GM20431 (cell line): ENCODE measurements at regions not wholly inside any gene's neighbourhood (a gene's known extent, or its start where the extent isn't known, plus 50 kb on each side); places are given as distances from the start of the nearest gene placed in this dataset.

Experiments used
- in situ Hi-C: fragments of 300-500 bp; cut with MseI, MboI; formaldehyde crosslinking; loops from one replicate; pipeline ENCODE4 v1.15.0; 2020; ENCODE audit warnings: low sequenced_read_pairs; ENCODE audit not compliant: unreplicated experiment

DNA sequence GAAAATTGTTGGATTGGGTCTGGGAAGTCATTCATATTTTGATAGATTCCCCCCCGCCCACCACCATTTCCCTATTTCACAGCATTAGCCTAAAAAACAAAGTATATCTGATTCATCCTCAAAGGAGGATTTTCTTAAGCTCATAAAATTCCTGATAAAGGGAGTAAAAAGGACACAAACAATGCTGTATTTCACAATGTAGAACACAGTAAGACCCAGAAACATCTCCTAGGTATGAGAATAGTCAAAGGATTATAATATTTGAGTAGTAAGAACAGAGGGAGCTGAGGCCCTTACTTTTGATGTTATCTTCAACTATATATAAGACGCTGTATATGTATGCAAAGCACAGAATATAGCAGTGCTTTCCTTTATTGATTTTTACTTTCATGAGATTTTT lies 225.3 kb downstream of the TGFB2 start:
- in situ Hi-C loops: no loop called here

DNA sequence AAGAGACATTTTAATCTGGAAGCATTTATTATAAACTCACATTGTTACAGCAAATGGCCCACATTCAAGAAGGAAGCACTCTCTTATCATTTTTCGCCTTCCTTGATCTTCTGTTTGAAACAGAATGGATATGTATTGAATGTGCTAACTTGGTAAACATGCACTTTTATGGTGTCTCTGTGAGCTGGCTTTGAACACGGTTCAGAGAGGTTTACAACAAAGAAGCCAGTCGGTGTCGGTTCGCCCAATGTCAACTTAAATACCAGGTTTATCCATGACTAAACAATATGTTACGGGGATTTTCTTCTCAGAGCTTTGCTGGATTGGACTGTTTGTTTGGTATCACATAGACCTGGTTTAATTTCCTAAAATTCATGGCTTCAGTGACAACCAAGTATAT lies 226.4 kb downstream of the TGFB2 start:
- in situ Hi-C loops: no loop called here

DNA sequence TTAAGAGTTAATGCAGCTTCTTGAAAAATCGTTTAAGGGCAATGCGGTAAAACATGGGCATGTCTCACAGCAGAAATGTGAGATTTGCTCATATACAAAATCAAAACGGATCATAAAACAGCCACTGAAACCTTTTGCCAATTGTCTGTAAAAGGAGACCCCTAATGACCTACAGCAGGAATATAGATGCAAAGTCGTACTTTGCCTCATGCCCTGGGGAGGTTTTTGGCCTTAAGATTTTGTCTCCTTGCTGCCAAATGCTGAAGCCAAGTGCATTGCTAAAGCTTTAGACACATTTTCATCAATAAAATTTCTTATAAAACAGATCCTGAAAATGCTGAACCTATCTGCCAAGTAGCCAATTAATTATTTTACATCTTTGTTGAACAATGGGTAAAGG lies 226.9 kb downstream of the TGFB2 start:
- in situ Hi-C loops: no loop called here

DNA sequence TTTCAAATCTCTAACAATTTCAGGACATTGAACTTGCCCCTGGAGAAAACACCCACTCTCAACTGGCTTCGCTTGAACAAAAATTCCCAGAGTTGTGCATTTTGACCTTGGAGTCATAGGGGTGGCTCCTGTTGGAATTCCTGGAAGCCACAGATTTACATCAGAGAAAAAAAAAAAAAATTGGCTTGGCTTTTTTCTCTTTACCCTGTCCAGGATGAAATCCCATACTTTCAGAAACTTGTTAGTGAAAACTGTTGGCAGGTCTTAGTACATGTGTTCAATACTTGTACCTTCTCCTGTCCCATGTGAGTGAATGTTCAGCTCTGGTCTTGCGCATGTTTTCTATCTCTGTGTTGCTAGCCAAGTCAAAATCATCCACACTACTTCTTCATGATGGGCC lies 228.8 kb downstream of the TGFB2 start:
- in situ Hi-C loops: no loop called here

DNA sequence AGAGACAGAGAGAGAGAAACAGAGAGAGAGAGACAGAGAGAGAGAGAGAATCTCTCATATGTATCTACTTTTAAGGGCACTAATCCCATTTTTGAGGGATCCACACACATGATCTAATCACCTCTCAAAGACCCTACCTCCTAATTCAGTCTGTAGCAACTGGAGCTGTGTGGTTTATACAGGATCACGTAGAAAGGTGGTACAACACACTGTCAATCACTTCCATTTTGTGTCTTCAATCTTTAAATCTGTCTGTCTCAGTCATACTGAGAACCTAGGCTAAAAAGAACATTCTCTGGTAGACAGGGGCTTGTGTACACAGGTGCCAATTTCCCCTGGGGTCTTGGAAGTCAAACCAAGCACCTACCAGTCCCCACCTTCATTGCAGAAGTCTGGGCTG lies 229.9 kb downstream of the TGFB2 start:
- in situ Hi-C loops: no loop called here

DNA sequence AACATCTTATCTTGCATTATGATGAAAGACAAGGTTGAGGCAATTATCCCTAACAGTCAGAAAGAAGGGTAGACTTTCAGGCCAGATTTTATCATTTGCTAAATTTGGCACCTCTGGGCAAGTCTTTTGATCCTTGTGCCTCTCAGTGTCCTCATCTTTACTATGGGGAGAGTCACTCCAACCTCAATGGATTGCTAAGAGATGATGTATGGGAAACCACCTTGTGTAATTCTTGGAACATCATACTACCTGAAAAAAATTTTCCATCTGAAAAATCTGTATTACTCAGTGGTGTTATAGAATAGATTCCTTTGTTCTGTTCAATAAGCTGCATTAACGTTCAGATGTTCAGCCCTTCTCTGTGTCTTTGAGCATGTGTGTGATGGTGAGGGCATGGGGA lies 230.7 kb downstream of the TGFB2 start:
- in situ Hi-C loops: no loop called here

DNA sequence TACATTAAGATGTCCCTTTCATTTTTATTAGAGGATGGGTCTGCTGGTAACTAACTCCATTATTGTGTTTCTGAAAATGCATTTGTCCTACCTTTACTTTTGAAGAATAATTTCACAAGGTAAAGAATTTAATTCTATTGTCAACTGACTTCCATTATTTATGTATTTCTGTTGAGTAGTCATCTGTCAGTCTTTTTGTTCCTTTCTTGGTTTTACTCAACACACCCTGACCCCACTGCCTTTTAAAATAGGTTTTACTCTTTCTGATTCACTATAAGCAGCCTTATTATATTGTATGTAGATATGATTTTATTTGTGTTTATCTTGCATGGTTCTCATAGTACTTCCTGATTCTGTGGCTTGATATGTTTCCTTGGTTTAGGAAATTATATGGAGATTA lies 237.5 kb downstream of the TGFB2 start:
- in situ Hi-C loops: no loop called here

DNA sequence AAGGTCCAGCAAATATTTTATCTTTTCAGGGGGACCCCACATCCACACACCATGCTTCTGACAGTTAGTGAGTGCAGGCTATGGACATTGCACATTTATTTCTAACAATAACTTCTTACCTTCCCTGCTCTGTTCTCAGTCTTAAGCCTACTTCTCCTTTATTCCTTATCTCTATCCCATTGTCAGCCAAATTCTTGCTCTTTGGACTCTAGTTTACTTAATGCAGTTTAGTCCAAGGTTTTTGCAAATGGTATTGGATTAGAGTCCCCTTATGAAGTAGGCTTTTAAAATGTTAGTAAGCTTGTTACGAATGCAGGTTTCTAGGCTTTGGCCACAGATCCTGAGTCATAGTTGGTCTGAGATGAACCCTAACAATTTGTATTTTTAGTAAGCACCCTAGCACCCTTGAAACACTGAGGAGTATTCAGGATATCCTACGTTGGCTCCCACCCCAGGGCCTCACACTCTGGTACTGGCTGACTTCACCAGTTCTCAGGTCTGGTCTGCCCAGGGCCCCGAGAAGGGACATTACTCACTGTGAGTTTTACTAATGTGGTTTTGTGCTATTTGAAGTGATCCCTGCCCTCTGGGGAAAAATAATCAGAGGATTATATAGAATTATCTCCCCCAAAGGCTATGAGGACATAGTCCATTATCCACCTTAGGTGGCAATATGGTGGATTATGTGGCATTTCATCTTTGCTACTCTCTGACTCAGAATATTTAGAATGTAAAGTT lies 239.5 kb downstream of the TGFB2 start:
- in situ Hi-C loops: no loop called here

DNA sequence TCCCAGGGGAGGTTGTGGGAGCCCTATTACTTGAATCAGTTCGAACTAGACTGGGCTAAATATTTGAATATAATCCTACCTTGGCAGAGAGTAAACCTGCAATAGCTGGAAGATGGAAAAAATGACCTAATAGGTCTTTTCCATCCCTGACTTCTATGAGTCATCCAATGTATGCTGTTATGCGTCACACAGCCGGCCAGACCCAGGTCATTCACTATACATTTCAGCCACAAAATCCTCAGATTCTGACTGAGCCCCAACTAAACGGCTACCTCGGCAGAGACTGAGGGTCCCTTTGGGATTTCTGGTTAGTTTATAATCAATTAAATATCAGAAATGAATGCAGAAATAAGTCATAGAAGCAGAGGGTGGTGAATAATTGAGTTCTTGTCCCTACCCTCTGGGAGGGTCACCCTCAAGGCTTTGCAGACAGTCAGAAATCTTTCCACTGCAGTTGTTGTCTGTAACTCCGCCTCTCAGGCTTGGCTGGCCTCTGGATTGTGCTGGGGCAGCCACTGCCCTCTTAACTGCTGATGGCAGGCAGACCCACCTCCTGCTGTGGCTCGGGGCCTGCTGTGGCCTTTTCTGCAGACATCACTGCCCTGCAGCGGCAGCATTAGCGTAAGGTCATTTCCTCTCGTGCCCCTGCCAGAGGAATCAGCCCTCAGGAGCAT lies 240.5 kb downstream of the TGFB2 start:
- in situ Hi-C loops: no loop called here

DNA sequence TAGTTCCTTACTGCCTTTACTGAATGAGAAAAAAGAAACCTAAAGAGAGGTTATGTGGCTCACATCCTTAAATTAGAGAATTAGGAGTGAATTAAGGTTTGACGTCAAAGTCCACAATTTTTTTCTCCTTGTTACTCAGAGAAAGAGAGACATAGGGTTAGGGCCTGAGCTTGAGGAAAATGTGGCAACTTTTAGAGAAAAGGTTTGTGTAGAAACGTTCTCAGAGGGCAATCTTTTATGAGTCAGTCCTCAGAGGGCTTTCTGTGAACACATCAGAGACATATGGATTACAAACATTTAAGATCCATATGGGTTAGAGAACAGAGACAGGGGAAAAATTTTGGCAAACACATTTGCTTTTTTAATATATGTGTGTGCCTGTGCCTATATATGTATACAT lies 242.8 kb downstream of the TGFB2 start:
- in situ Hi-C loops: no loop called here

DNA sequence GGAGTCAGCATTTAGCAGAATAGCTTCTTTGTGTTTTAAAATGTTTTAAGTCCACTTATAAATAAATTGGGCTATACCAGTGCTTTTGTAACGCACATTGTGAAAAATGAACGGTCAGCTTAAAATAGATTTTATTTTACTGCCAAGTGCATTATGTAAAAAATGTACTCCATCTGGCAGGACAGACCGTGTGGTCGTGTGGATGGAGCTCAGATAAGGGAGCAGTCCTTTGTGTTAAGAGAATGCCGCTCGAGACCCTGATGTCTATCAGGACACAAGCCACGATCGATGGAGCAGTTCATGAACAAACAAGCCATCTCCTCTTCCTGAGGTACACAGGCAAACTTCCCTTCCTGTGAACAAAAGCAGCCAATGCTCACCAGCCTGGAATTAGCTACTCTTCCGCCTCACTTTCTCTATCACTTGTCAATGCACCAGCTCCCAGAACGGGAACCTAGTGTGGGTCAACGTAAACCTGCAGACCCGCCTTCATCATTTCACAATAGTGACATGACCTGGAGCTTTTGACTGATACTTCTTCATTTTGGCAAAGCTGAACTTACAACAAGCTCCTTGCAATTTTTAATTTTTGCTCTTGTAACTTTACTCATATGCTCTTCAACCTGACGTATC lies 243.5 kb downstream of the TGFB2 start:
- in situ Hi-C loops: no loop called here

DNA sequence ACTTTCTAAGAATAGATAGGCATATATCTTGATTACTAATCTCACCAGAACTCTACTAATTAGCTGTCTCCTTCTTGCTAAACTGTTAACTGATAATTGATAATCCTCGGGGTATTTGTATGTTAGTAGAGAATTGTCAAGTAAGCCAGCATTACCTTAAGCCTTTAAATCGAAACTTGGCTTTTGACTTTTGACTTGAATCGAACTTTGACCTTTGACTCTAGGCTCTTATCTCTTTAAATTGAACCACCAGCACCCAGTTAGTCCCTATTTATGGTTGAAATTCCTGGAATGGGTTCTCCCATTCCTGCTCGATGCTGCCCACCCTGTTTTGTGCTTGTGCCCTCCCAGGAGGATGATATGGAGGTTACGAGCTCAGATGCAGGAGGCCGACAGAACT lies 244.4 kb downstream of the TGFB2 start:
- in situ Hi-C loops: no loop called here

DNA sequence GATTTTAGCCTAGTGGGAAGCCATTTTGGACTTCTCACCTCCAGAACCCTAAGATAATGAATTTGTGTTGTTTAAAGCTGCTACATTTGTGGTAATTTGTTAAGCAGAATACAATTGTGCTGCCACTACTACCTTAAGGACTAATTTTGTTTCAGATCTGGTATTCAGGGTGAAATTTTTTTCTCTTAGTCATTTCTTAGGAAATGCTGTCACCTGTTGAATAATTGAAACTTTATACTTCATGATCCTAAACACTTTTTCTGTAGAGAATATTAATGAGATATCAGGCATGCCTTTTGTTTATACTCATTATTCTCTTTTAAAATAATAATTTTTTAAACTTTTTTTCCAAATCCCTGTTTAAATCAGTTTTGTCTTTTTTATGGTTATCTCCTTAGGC lies 246.8 kb downstream of the TGFB2 start:
- in situ Hi-C loops: no loop called here

DNA sequence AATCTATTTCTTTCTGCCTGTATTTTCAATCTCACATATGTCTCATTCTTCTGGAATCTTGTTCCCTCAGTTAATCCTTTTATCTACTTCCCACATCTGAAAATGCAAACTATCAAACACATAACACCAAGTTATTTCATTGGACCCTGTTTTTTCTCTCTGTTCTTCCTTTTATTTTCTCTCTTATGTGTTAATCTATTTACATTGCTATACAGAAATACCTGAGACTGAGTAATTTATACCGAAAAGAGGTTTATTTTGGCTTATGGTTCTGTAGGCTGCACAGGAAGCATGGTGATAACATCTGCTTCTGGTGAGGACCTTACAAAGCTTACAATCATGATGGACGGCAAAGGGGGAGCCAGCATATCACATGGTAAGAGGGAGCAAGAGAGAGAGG lies 247.6 kb downstream of the TGFB2 start:
- in situ Hi-C loops: no loop called here

DNA sequence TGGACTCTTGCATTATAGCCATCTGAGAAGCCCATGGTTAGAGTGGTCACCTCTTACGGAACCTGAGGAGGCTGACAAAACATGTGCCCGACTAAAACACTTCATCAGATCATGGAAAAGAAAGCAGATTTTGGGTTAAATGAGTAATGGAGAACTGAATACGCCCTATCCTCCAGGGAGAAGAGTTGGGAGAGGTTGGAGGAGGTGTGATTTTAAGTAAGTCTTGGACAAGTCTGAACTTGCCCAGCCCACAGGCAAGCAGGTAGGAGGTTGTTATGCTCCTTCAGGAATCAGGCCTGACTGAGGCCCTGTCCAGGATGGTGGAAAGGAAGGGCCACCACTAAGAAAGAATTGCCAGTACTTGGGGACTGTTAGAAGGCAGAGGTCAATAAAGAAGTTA lies 255.8 kb downstream of the TGFB2 start:
- in situ Hi-C loops: no loop called here

DNA sequence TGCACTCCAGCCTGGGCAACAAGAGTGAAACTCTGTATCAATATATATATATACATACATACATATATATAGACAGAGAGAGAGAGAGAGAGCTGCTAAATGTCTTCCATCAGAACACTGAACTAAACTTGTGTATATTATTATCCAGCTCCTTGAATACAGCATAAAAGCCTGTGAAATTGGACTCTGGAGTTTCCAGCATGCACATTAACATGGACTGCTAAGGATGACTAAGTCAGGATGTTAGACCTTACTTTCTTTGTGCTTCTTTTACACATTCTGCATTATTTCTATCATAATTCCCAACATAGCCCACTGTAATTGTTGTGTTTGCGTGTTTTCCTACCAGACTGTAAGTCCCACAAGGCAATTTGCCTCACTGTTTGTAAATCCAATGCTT lies 259.1 kb downstream of the TGFB2 start:
- in situ Hi-C loops: no loop called here

DNA sequence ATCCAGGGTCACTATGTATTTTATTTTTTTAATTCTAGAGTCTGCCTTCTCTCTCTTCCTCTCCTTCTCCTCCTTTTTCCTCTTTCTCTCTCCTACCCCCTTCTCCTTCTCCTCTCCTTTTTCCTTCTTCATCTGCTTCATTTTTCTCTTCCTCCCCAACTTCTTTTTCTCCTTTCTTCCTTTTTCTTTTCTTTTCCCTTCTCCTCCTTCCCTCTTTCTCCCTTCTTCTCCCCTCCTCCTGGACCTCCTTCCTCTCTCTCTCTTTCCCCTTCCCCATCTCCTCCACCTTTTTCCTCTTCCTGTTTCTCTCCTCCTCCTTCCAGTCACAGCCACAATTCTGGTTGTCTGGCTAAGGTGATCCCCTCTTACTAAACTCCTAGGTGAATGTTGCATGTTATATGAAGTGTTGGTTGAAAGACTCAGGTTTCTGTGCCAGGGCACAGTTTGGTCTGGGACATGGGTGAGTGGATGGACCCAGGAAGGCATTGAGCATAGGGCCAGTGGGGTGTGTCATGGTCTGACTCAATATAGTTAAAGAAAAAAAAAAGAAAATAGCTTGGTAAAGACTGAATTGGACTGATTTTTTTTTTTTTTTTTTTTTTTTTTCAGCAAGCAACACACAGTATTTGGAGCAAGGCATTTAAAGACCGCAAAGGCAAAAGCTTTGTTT lies 266.9 kb downstream of the TGFB2 start:
- in situ Hi-C loops: no loop called here

DNA sequence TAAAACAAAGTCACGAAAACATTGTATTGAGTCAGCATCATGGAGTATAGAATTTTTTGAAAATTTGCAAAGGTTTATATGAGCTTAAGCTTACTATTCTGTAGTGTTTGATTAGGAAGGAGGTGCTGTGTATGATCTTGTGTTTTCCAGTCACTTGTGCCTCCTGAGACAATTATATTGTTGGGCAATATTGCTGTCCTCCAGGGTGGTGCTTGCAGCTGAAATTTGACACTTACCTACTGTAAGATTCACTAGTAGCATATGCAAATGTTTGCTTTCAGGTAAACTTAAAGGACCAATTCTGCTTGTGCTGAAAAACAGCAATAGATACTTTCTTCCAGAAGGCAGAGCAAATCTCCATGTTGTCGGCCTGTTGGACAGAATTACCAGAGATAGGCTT lies 268.0 kb downstream of the TGFB2 start:
- in situ Hi-C loops: no loop called here

DNA sequence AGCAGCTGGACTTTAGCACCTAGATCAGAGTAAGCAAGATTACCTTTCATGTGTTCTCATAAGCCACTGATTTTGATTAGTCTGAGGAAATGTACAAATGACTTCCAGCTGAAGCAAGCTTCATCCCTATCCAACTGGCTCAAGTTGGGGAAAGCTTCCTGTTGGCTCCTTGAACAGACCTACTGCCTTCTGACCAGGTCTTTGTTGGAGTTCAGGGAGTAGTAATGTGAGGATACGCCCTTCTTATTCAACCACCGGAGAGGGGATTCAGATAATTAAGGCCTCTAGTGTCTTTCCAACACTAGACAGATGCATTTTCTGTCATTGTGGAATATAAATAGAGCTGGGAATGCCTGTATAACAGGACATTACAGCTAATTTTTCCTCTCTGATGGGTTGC lies 268.9 kb downstream of the TGFB2 start:
- in situ Hi-C loops: no loop called here

DNA sequence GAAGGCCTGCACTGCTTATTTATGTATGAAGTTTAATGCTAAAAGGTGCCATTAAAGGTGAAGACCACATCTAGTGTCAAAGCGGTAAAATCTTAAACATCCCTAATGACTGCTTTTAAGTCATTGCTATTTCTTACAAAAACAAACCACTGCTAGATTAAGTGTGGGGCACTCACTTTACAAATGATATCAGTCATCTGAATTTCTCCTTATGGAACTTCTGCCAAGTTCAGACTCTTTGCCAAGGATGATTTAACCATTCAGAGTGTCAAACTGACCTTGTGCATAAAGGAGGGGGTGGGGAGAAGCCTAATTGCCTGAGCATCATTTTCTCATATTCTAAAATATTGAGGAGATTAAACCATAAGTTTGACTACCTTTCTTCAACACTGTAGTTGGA lies 271.5 kb downstream of the TGFB2 start:
- in situ Hi-C loops: no loop called here

DNA sequence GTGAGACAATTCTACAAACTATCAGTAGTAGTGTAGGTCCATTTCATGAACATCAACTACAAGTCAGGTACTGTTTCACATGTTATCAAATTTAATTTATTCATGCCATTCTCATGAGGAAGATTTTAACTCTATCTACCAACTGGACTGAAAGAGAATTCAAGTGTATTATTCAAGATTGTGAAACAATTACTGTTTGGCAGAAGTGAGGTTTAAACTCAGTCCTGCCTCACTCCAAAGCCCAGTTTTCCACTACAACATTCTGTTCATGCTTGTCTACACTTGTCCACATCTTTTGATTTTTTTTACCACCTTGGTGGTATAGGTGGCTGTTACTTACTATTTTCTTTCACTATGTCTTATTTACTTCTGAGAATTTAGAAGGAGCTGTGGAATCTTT lies 272.9 kb downstream of the TGFB2 start:
- in situ Hi-C loops: no loop called here
